HCT116 (cell line): ENCODE measurements at regions not wholly inside any gene's neighbourhood (a gene's known extent, or its start where the extent isn't known, plus 50 kb on each side); places are given as distances from the start of the nearest gene placed in this dataset.

ENCODE experiments used
- ATAC-seq: fragments of 200-7000 bp; cut with Tn5 transposase; 2 replicates; pipeline ENCODE4 v1.9.1; 2020; ENCODE audit warnings: mild to moderate bottlenecking, moderate library complexity
- BruUV-seq: library from RNA; stranded (reverse); fragments of 400-500 nt; replicated peaks from 2 replicates; lab custom pipeline; 2021; lab: Mats Ljungman, UMichigan
- CTCF ChIA-PET: fragments of 300-600 bp; sonication (Branson Sonifier 250); formaldehyde crosslinking; loops from one replicate; lab custom pipeline; 2021; ENCODE audit warnings: antibody characterized with exemption; lab: Charles Lee
- POLR2A ChIA-PET: fragments of 300-600, 350-600 bp; sonication (Branson Sonifier 250); formaldehyde crosslinking; loops from one replicate; lab custom pipeline; 2021; ENCODE audit warnings: antibody characterized with exemption; lab: Charles Lee
- RAD21 ChIA-PET, 2 experiments: fragments of 300-600 bp; sonication (Branson Sonifier 250); formaldehyde crosslinking; loops; one replicate each; lab custom pipeline; 2023; ENCODE audit warnings: low total read pairs in 2 of 2; ENCODE audit not compliant: uncharacterized antibody in 2 of 2, unreplicated experiment in 2 of 2, low non-redundant PET in 1 of 2; lab: Charles Lee
- DNase-seq: peaks from one replicate; pipeline ENCODE4 v3.0.0-alpha.2; 2010; ENCODE audit warnings: low read depth, low spot score
- H2AFZ ChIP-seq: fragments of 200-600 bp; shearing (Covaris generic), sonication (generic); 2 replicates; pipeline ENCODE4 v1.6.1; 2017; ENCODE audit warnings: low read depth, mixed run types, mixed read lengths, antibody characterized with exemption, low read length; ENCODE audit not compliant: poor library complexity, severe bottlenecking
- H3K27ac ChIP-seq: 2 replicates; pipeline ENCODE4 v1.5.1; 2012; ENCODE audit warnings: low read depth, low read length
- H3K27me3 ChIP-seq: fragments of 200-600 bp; sonication (generic); 2 replicates; pipeline ENCODE4 v1.6.1; 2016; ENCODE audit warnings: mixed run types, low read length, mixed read lengths; ENCODE audit not compliant: insufficient read depth
- H3K36me3 ChIP-seq, 2 experiments: fragments of 200-500 bp in 1 of 2; fragments of 200-600 bp in 1 of 2; sonication (Bioruptor generic) in 1 of 2; sonication (generic) in 1 of 2; 2 replicates each; pipeline versions ENCODE4 v1.5.1 to v1.6.1; 2014 to 2016; ENCODE audit warnings: low read length in 2 of 2, inconsistent platforms in 1 of 2, mixed read lengths in 1 of 2, mixed run types in 1 of 2; ENCODE audit not compliant: insufficient read depth in 2 of 2, control insufficient read depth in 1 of 2
- H3K4me1 ChIP-seq, 2 experiments: fragments of 200-600 bp in 1 of 2; sonication (generic) in 1 of 2; 2 replicates each; pipeline versions ENCODE4 v1.5.1 to v1.6.1; 2012 to 2017; ENCODE audit warnings: low read length in 2 of 2, inconsistent platforms in 1 of 2, mild to moderate bottlenecking in 1 of 2, mixed read lengths in 1 of 2, mixed run types in 1 of 2, moderate library complexity in 1 of 2; ENCODE audit not compliant: insufficient read depth in 2 of 2, control insufficient read depth in 1 of 2
- H3K4me2 ChIP-seq: fragments of 200-600 bp; sonication (generic); 2 replicates; pipeline ENCODE4 v1.6.1; 2017; ENCODE audit warnings: mixed run types, low read length, mixed read lengths
- H3K4me3 ChIP-seq, 2 experiments: fragments of 200-600 bp in 1 of 2; sonication (generic) in 1 of 2; replicated peaks in 1 of 2; 2 replicates each; pipeline ENCODE4 v1.5.1; 2011 to 2016; ENCODE audit warnings: low read length in 2 of 2, control low read depth in 1 of 2, low read depth in 1 of 2, mild to moderate bottlenecking in 1 of 2, mixed read lengths in 1 of 2, mixed run types in 1 of 2
- H3K79me2 ChIP-seq: fragments of 200-600 bp; sonication (generic); 2 replicates; pipeline ENCODE4 v1.6.1; 2017; ENCODE audit warnings: mild to moderate bottlenecking, mixed run types, low read length, moderate library complexity, mixed read lengths; ENCODE audit not compliant: insufficient read depth
- H3K9ac ChIP-seq: fragments of 200-600 bp; sonication (generic); 2 replicates; pipeline ENCODE4 v1.6.1; 2016; ENCODE audit warnings: low read length, mixed read lengths
- H3K9me2 ChIP-seq: fragments of 200-600 bp; sonication (generic), shearing (Covaris generic); 2 replicates; pipeline ENCODE4 v1.6.1; 2017; ENCODE audit warnings: mixed run types, mild to moderate bottlenecking, moderate library complexity; ENCODE audit not compliant: insufficient read depth
- H3K9me3 ChIP-seq, 2 experiments: fragments of 200-500 bp in 1 of 2; fragments of 200-600 bp in 1 of 2; sonication (Bioruptor generic) in 1 of 2; sonication (generic) in 1 of 2; 2 replicates each; pipeline ENCODE4 v1.6.1; 2014 to 2017; ENCODE audit warnings: low read length in 2 of 2, mixed read lengths in 2 of 2, inconsistent platforms in 1 of 2, low read depth in 1 of 2, mild to moderate bottlenecking in 1 of 2, mixed run types in 1 of 2, moderate library complexity in 1 of 2; ENCODE audit not compliant: control insufficient read depth in 1 of 2, insufficient read depth in 1 of 2
- H4K20me1 ChIP-seq: fragments of 200-600 bp; sonication (generic), shearing (Covaris generic); 2 replicates; pipeline ENCODE4 v1.6.1; 2017; ENCODE audit warnings: mixed run types, mild to moderate bottlenecking, moderate library complexity; ENCODE audit not compliant: insufficient read depth
- CEBPB ChIP-seq: IDR thresholded peaks from 2 replicates; pipeline ENCODE4 v1.6.1; 2012; ENCODE audit warnings: low read depth
- EGR1 ChIP-seq: IDR thresholded peaks from 2 replicates; pipeline ENCODE4 v1.6.1; 2012; ENCODE audit warnings: low read depth
- EZH2phosphoT487 ChIP-seq: fragments of 200-600 bp; IDR thresholded peaks from 2 replicates; pipeline ENCODE4 v1.6.1; 2018; ENCODE audit warnings: antibody characterized with exemption, borderline replicate concordance
- FOSL1 ChIP-seq: IDR thresholded peaks from 2 replicates; pipeline ENCODE4 v1.6.1; 2012; ENCODE audit warnings: low read depth
- JUND ChIP-seq: IDR thresholded peaks from 2 replicates; pipeline ENCODE4 v1.6.1; 2012
- SRF ChIP-seq: IDR thresholded peaks from 2 replicates; pipeline ENCODE4 v1.6.1; 2012; ENCODE audit warnings: low read depth
- TCF7L2 ChIP-seq: IDR thresholded peaks from 2 replicates; pipeline ENCODE4 v1.7.0; 2011; ENCODE audit warnings: borderline replicate concordance, inconsistent platforms; ENCODE audit not compliant: insufficient read depth, insufficient read length; ENCODE audit errors: extremely low read depth
- intact Hi-C: fragments of 100-400 bp; cut with micrococcal nuclease; formaldehyde crosslinking; loops from 2 replicates; pipeline ENCODE4 v1.10.0; 2022

GRCh38 chr5:166992874-166993722 lies 1298.3 kb upstream of the WWC1 start:
- DNase-seq, result no peak
- H2AFZ ChIP-seq, result no peak overlapping the region
- H3K9me3 ChIP-seq, result peaks cover 6 to 7% of the 10 kb centered on the region in 2 experiments; a peak in 3 of 4 replicates
- no peak overlapping the region for H3K9ac ChIP-seq
- no peaks in the 10 kb centered on the region for H3K36me3 ChIP-seq
- H3K27ac ChIP-seq, result no peak overlapping the region
- no peaks in the 10 kb centered on the region for H4K20me1 ChIP-seq
- H3K27me3 ChIP-seq, result no peaks in the 10 kb centered on the region
- no peak overlapping the region for H3K4me2 ChIP-seq
- ChIA-PET POLR2A (no interaction called here), RAD21 (no interaction called here), CTCF (no interaction called here)
- H3K9me2 ChIP-seq, result no peaks in the 10 kb centered on the region
- BruUV-seq, result no TSS peak
- no peak overlapping the region for H3K4me3 ChIP-seq
- TF ChIP-seq JUND (no peak), CEBPB (no peak), SRF (no peak), TCF7L2 (no peak), EZH2phosphoT487 (no peak), EGR1 (no peak)
- TF ChIP-seq, all 23 proteins: peak for 0
- no peaks in the 10 kb centered on the region for H3K4me1 ChIP-seq
- ATAC-seq, result no peak
- intact Hi-C loops, result no loop called here
- H3K79me2 ChIP-seq, result no peaks in the 10 kb centered on the region

GRCh38 chr5:166994226-166994625 lies 1297.2 kb upstream of the WWC1 start:
- no TSS peak for BruUV-seq
- H3K36me3 ChIP-seq, result no peaks in the 10 kb centered on the region
- ATAC-seq (no peak), DNase-seq (no peak)
- H3K4me1 ChIP-seq, result no peaks in the 10 kb centered on the region
- no peaks in the 10 kb centered on the region for H3K27me3 ChIP-seq
- no peak overlapping the region for H3K4me3 ChIP-seq
- intact Hi-C loops, result no loop called here
- CTCF ChIA-PET, result no interaction called here
- H3K4me2 ChIP-seq, result no peak overlapping the region
- no peak overlapping the region for H2AFZ ChIP-seq
- H3K27ac ChIP-seq, result no peak overlapping the region
- POLR2A ChIA-PET, result no interaction called here
- peaks cover 5 to 6% of the 10 kb centered on the region in 2 experiments; a peak in 3 of 4 replicates for H3K9me3 ChIP-seq
- no peak for TF ChIP-seq FOSL1
- TF ChIP-seq EGR1, result no peak
- no peaks in the 10 kb centered on the region for H4K20me1 ChIP-seq
- H3K9me2 ChIP-seq, result no peaks in the 10 kb centered on the region
- no peaks in the 10 kb centered on the region for H3K79me2 ChIP-seq
- H3K9ac ChIP-seq, result no peak overlapping the region
- RAD21 ChIA-PET, result no interaction called here
